WTC11 (cell line): ENCODE measurements at regions not wholly inside any gene's neighbourhood (a gene's known extent, or its start where the extent isn't known, plus 50 kb on each side); places are given as distances from the start of the nearest gene placed in this dataset.

Experiments
- CBFB ChIP-seq: sonication (generic); formaldehyde crosslinking; IDR thresholded peaks from 2 replicates; pipeline ENCODE4 v1.8.1; 2022; ENCODE audit warnings: mild to moderate bottlenecking, low read depth, missing genetic modification reagents
- CREM ChIP-seq: sonication (generic); formaldehyde crosslinking; IDR thresholded peaks from 2 replicates; pipeline ENCODE4 v1.8.1; 2022; ENCODE audit warnings: mild to moderate bottlenecking, missing genetic modification reagents, moderate library complexity
- ELF4 ChIP-seq: sonication (generic); formaldehyde crosslinking; IDR thresholded peaks from 2 replicates; pipeline ENCODE4 v1.8.1; 2022; ENCODE audit warnings: low read depth, mild to moderate bottlenecking, moderate library complexity, missing genetic modification reagents
- ETV6 ChIP-seq: sonication (generic); formaldehyde crosslinking; IDR thresholded peaks from 2 replicates; pipeline ENCODE4 v1.8.1; 2022; ENCODE audit warnings: mild to moderate bottlenecking, missing genetic modification reagents
- FOXK1 ChIP-seq: sonication (generic); formaldehyde crosslinking; IDR thresholded peaks from 2 replicates; pipeline ENCODE4 v1.8.0; 2022; ENCODE audit warnings: mild to moderate bottlenecking, moderate library complexity, missing genetic modification reagents
- SP1 ChIP-seq: sonication (generic); formaldehyde crosslinking; conservative IDR thresholded peaks from 2 replicates; pipeline ENCODE4 v1.8.1; 2022; ENCODE audit warnings: missing genetic modification reagents
- ZNF671 ChIP-seq: fragments of 250-450 bp; sonication (Bioruptor Pico); IDR thresholded peaks from 2 replicates; pipeline ENCODE4 v1.8.0; 2021; ENCODE audit warnings: mild to moderate bottlenecking
- TF ChIP-seq, protein P1 (sequence below): fragments of 200-600 bp; IDR thresholded peaks from 2 replicates; pipeline ENCODE4 v1.8.0; 2022; ENCODE audit warnings: antibody characterized with exemption
- TF ChIP-seq, protein P2 (sequence below): sonication (generic); formaldehyde crosslinking; IDR thresholded peaks from 2 replicates; pipeline ENCODE4 v1.8.0; 2022; ENCODE audit warnings: mild to moderate bottlenecking, missing genetic modification reagents
- TF ChIP-seq, protein P3 (sequence below): sonication (generic); formaldehyde crosslinking; IDR thresholded peaks from 2 replicates; pipeline ENCODE4 v1.8.1; 2022; ENCODE audit warnings: missing genetic modification reagents, borderline replicate concordance
- TF ChIP-seq, protein P4 (sequence below): sonication (generic); formaldehyde crosslinking; IDR thresholded peaks from 2 replicates; pipeline ENCODE4 v1.8.1; 2023; ENCODE audit warnings: mild to moderate bottlenecking, missing genetic modification reagents, moderate library complexity
- TF ChIP-seq, protein P5 (sequence below): sonication (generic); formaldehyde crosslinking; IDR thresholded peaks from 2 replicates; pipeline ENCODE4 v1.8.0; 2023; ENCODE audit warnings: missing genetic modification reagents
- TF ChIP-seq, protein P6 (sequence below): sonication (generic); formaldehyde crosslinking; IDR thresholded peaks from 2 replicates; pipeline ENCODE4 v1.8.0; 2022; ENCODE audit warnings: mild to moderate bottlenecking, missing genetic modification reagents

- TF ChIP-seq, protein P1, sequence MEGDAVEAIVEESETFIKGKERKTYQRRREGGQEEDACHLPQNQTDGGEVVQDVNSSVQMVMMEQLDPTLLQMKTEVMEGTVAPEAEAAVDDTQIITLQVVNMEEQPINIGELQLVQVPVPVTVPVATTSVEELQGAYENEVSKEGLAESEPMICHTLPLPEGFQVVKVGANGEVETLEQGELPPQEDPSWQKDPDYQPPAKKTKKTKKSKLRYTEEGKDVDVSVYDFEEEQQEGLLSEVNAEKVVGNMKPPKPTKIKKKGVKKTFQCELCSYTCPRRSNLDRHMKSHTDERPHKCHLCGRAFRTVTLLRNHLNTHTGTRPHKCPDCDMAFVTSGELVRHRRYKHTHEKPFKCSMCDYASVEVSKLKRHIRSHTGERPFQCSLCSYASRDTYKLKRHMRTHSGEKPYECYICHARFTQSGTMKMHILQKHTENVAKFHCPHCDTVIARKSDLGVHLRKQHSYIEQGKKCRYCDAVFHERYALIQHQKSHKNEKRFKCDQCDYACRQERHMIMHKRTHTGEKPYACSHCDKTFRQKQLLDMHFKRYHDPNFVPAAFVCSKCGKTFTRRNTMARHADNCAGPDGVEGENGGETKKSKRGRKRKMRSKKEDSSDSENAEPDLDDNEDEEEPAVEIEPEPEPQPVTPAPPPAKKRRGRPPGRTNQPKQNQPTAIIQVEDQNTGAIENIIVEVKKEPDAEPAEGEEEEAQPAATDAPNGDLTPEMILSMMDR, result no peak
- TF ChIP-seq, protein P2, sequence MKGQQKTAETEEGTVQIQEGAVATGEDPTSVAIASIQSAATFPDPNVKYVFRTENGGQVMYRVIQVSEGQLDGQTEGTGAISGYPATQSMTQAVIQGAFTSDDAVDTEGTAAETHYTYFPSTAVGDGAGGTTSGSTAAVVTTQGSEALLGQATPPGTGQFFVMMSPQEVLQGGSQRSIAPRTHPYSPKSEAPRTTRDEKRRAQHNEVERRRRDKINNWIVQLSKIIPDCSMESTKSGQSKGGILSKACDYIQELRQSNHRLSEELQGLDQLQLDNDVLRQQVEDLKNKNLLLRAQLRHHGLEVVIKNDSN (CRISPR knock-in tag), result no peak
- TF ChIP-seq ELF4 (CRISPR knock-in tag) (no peak), FOXK1 (no peak), CREM (CRISPR knock-in tag) (no peak), SP1 (no peak), CBFB (CRISPR knock-in tag) (no peak), ZNF671 (CRISPR knock-in tag) (no peak), ETV6 (no peak)
- TF ChIP-seq, protein P3, sequence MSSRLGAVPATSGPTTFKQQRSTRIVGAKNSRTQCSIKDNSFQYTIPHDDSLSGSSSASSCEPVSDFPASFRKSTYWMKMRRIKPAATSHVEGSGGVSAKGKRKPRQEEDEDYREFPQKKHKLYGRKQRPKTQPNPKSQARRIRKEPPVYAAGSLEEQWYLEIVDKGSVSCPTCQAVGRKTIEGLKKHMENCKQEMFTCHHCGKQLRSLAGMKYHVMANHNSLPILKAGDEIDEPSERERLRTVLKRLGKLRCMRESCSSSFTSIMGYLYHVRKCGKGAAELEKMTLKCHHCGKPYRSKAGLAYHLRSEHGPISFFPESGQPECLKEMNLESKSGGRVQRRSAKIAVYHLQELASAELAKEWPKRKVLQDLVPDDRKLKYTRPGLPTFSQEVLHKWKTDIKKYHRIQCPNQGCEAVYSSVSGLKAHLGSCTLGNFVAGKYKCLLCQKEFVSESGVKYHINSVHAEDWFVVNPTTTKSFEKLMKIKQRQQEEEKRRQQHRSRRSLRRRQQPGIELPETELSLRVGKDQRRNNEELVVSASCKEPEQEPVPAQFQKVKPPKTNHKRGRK (CRISPR knock-in tag), result no peak
- TF ChIP-seq, protein P4, sequence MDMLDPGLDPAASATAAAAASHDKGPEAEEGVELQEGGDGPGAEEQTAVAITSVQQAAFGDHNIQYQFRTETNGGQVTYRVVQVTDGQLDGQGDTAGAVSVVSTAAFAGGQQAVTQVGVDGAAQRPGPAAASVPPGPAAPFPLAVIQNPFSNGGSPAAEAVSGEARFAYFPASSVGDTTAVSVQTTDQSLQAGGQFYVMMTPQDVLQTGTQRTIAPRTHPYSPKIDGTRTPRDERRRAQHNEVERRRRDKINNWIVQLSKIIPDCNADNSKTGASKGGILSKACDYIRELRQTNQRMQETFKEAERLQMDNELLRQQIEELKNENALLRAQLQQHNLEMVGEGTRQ (CRISPR knock-in tag), result no peak
- TF ChIP-seq, protein P5, sequence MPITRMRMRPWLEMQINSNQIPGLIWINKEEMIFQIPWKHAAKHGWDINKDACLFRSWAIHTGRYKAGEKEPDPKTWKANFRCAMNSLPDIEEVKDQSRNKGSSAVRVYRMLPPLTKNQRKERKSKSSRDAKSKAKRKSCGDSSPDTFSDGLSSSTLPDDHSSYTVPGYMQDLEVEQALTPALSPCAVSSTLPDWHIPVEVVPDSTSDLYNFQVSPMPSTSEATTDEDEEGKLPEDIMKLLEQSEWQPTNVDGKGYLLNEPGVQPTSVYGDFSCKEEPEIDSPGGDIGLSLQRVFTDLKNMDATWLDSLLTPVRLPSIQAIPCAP (CRISPR knock-in tag), result no peak
- TF ChIP-seq, protein P6, sequence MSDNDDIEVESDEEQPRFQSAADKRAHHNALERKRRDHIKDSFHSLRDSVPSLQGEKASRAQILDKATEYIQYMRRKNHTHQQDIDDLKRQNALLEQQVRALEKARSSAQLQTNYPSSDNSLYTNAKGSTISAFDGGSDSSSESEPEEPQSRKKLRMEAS (CRISPR knock-in tag), result no peak
These were observed 388.6 kb downstream of the RWDD3 start for GRCh38 chr1:95622609-95623008.
